ENCODE measurements at regions not wholly inside any gene's neighbourhood (a gene's known extent, or its start where the extent isn't known, plus 50 kb on each side); places are given as distances from the start of the nearest gene placed in this dataset.

GRCh38 chr1:59238993-59239392 lies 57.9 kb upstream of the FGGY start:
- Histone ChIP-seq H3K79me2 (replicated peaks; ENCODE audit: insufficient read depth, low read length) (no peaks in the 10 kb centered on the region), H3K9me2 (ENCODE audit: insufficient read depth, low read length) (no peaks in the 10 kb centered on the region), H3K4me3 (ENCODE audit: low read length) (no peak overlapping the region), H3K36me3 (ENCODE audit: insufficient read depth, low read length) (no peaks in the 10 kb centered on the region), H3K9ac (ENCODE audit: low read length) (no peak overlapping the region), H3K27me3 (ENCODE audit: insufficient read depth, low read depth, low read length) (no peaks in the 10 kb centered on the region), H3K9me3 (ENCODE audit: low read length) (no peaks in the 10 kb centered on the region), H3F3A (ENCODE audit: insufficient read depth, low read length, poor library complexity, severe bottlenecking) (no peaks in the 10 kb centered on the region), H2AFZ (ENCODE audit: low read depth, low read length) (no peak overlapping the region), H3K4me2 (ENCODE audit: low read length) (no peak overlapping the region), H3K27ac (ENCODE audit: low read length) (no peak overlapping the region), H4K20me1 (ENCODE audit: insufficient read depth) (no peaks in the 10 kb centered on the region)
- TF ChIP-seq SMC3 (conservative IDR thresholded peaks at IDR 0.05; ENCODE audit: poor library complexity) (no peak), POLR2AphosphoS5 (IDR thresholded peaks at IDR 0.05) (no peak), TAF1 (IDR thresholded peaks at IDR 0.05; ENCODE audit: low read depth) (no peak), MXI1 (conservative IDR thresholded peaks at IDR 0.05; ENCODE audit: poor library complexity, severe bottlenecking) (no peak), EZH2 (IDR thresholded peaks at IDR 0.05; ENCODE audit: borderline replicate concordance, insufficient read depth, low read length, poor library complexity, severe bottlenecking) (no peak), REST (IDR thresholded peaks at IDR 0.05; ENCODE audit: borderline replicate concordance) (no peak), EP300 (conservative IDR thresholded peaks at IDR 0.05; ENCODE audit: poor library complexity, severe bottlenecking) (no peak), CTCF (IDR thresholded peaks at IDR 0.05; ENCODE audit: poor library complexity, severe bottlenecking) (no peak)

GRCh38 chr1:59241909-59242308 lies 55.0 kb upstream of the FGGY start:
- no peaks in the 10 kb centered on the region for H3K9me3 ChIP-seq (ENCODE audit: low read length)
- H3K79me2 ChIP-seq (replicated peaks; ENCODE audit: insufficient read depth, low read length): no peaks in the 10 kb centered on the region
- no peak overlapping the region for H2AFZ ChIP-seq (ENCODE audit: low read depth, low read length)
- no peaks in the 10 kb centered on the region for H3K9me2 ChIP-seq (ENCODE audit: insufficient read depth, low read length)
- TF ChIP-seq MXI1 (conservative IDR thresholded peaks at IDR 0.05; ENCODE audit: poor library complexity, severe bottlenecking) (no peak), SMC3 (conservative IDR thresholded peaks at IDR 0.05; ENCODE audit: poor library complexity) (no peak), EP300 (conservative IDR thresholded peaks at IDR 0.05; ENCODE audit: poor library complexity, severe bottlenecking) (no peak), RAD21 (conservative IDR thresholded peaks at IDR 0.05) (no peak), CTCF (IDR thresholded peaks at IDR 0.05; ENCODE audit: poor library complexity, severe bottlenecking) (no peak), REST (IDR thresholded peaks at IDR 0.05; ENCODE audit: borderline replicate concordance) (no peak), POLR2AphosphoS5 (IDR thresholded peaks at IDR 0.05) (no peak), EZH2 (IDR thresholded peaks at IDR 0.05; ENCODE audit: borderline replicate concordance, insufficient read depth, low read length, poor library complexity, severe bottlenecking) (no peak), TAF1 (IDR thresholded peaks at IDR 0.05; ENCODE audit: low read depth) (no peak)
- H3K4me3 ChIP-seq (ENCODE audit: low read length): no peak overlapping the region
- H3F3A ChIP-seq (ENCODE audit: insufficient read depth, low read length, poor library complexity, severe bottlenecking): no peaks in the 10 kb centered on the region
- H3K27ac ChIP-seq (ENCODE audit: low read length): no peak overlapping the region
- no peaks in the 10 kb centered on the region for H3K27me3 ChIP-seq (ENCODE audit: insufficient read depth, low read depth, low read length)
- H3K36me3 ChIP-seq (ENCODE audit: insufficient read depth, low read length): no peaks in the 10 kb centered on the region
- no peak overlapping the region for H3K9ac ChIP-seq (ENCODE audit: low read length)
- no peaks in the 10 kb centered on the region for H4K20me1 ChIP-seq (ENCODE audit: insufficient read depth)
- H3K4me2 ChIP-seq (ENCODE audit: low read length): no peak overlapping the region
